GM12874 (cell line): ENCODE measurements at regions not wholly inside any gene's neighbourhood (a gene's known extent, or its start where the extent isn't known, plus 50 kb on each side); places are given as distances from the start of the nearest gene placed in this dataset.

Experiments
- TF ChIP-seq, protein P1 (sequence below): IDR thresholded peaks from 2 replicates; pipeline ENCODE4 v1.5.1; 2011; ENCODE audit warnings: low read depth, mild to moderate bottlenecking, control low read depth, low read length, moderate library complexity; ENCODE audit not compliant: insufficient read depth

DNA sequence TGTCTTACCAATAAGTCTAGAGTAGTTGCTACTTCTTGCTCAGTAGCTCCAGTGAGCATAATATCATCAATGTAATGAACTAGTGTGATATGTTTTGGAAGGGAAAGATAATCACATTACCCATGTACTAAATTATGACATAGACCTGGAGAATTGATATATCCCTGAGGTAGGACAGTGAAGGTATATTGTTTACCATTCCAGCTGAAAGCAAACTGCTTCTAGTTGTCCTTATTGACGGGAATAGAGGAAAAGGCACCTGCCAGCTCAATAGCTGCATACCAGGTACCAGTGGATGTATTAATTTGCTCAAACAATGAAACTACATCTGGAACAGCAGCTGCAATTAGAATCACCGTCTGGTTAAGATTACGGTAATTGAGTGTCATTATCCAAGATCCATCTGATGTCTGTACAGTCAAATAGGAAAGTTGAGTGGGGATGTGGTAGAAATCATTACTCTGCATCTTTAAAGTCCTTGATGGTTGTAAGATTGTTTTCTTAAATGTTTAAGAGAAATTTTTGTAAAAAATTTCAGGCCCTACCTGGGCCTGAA, 100.0 kb upstream of the ARHGAP5 start:
- TF ChIP-seq, protein P1, sequence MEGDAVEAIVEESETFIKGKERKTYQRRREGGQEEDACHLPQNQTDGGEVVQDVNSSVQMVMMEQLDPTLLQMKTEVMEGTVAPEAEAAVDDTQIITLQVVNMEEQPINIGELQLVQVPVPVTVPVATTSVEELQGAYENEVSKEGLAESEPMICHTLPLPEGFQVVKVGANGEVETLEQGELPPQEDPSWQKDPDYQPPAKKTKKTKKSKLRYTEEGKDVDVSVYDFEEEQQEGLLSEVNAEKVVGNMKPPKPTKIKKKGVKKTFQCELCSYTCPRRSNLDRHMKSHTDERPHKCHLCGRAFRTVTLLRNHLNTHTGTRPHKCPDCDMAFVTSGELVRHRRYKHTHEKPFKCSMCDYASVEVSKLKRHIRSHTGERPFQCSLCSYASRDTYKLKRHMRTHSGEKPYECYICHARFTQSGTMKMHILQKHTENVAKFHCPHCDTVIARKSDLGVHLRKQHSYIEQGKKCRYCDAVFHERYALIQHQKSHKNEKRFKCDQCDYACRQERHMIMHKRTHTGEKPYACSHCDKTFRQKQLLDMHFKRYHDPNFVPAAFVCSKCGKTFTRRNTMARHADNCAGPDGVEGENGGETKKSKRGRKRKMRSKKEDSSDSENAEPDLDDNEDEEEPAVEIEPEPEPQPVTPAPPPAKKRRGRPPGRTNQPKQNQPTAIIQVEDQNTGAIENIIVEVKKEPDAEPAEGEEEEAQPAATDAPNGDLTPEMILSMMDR, result no peak

DNA sequence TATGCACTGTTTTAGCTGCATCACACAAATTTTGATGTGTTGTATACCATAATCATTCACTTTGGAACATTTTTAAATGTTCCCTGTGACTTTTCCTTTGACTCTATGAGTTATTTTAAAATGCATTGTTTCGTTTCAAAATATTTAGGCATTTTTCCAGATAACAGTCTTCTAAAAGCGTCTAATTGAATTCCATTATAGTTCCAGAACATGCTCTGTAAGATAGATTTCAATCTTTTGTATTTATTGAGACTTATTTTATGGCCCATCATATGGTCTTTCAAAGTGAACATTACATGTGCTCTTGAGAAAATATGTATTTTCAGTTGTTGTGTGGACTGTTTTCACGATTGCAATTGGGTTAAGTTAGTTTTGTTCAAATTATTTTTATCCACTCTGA, 98.7 kb upstream of the ARHGAP5 start:
- TF ChIP-seq, protein P1, result no peak

DNA sequence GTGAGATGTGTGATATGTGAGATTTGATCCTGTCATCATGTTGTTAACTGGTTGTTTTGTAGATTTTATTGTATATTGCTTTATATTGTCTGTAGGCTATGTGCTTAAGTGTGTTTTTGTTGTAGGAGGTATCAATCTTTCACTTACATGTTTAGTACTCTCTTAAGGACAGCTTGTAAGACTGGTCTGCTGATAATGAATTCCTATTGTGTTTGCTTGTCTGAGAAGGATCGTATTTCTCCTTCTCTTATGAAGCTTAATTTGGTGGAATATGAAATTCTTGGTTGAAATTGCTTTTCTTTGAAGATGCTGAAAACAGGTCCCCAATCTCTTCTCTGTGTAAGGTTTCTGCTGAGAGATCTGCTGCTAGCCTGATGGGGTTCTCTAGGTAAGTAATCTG, 94.5 kb upstream of the ARHGAP5 start:
- TF ChIP-seq, protein P1, result no peak

DNA sequence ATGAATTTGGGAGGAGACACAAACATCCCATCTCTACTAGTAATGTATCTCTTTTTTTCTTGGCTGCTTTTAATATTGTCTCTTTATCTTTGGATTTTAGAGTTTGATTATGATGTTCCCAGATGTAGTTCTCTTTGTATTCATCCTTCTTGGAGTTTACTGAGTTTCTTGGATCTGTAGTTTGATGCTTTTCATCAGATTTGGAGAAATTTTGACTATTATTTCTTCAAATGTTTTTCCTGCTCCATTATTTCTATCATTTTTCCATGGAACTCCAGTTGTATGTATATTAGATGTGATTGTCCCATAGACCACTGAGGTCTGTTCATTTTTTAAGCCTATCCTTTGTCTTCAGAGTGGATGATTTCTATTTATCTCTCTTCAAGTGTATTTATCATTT, 90.7 kb upstream of the ARHGAP5 start:
- TF ChIP-seq, protein P1, result no peak

DNA sequence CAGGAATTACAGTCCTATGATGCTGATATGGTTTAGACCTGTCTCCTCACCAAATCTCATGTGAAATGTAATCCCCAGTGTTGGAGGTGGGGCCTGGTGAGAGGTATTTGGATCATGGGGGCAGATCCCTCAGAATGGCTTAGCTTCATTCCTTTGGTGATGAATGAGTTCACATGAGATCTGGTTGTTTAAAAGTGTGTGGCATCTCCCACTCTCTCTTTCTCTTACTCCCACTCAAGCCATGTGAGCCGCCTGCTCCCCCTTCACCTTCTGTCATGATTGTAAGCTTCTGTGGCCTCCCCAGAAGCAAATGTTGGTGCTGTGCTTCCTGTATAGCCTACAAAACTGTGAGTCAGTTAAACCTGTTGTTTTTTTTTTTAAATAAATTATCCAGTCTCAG, 89.4 kb upstream of the ARHGAP5 start:
- TF ChIP-seq, protein P1, result no peak

DNA sequence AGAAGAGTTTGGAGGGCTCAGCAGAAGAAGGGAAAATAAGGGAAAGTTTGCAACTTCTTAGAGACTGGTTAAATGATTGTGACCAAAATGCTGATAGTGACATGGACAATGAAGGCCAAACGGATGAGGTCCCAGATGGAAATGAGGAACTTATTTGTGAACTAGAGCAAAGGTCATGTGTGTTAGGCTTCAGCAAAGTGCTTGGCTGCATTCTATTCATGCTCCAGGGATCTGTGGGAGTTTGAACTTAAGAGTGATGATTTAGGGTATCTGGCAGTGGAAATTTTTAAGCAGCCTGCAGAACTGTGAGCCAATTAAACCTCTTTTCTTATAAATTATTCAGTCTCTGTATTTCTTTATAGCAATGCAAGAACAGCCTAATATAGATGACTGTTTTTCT, 88.9 kb upstream of the ARHGAP5 start:
- TF ChIP-seq, protein P1, result no peak

DNA sequence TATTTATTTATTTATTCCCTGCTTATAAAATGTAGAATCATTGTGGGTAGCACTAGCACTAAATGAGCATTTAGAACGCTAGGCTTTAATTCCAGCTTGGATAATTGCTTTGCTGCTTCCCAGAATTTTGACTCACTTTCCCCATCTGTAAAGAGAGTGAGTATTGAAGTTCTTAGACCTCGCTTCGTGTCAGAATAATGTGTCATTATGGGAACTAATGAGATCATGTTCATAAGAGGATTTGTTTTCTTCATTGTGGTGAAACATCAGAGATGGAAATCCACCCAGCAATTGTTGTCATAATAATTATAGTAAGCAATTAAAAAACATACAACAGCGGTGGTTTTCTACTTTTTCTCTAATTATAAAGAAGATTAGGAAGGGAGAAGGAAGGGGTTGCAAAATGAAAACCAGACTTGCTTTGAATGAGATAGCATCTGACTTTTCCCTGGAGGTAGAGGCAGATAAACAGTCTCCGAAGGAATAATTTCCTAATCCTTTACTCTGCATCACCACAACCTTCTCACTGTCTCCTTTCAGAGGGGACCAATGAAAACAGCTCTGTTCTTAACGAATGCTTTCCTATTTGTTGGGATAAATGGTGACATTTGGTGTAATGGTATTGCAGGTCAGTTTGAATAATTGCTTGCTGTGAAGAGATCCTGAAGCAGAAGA, 86.8 kb upstream of the ARHGAP5 start:
- TF ChIP-seq, protein P1, result no peak
